ENCODE measurements at regions not wholly inside any gene's neighbourhood (a gene's known extent, or its start where the extent isn't known, plus 50 kb on each side); places are given as distances from the start of the nearest gene placed in this dataset.
"Not testable (repeated sequence)": the region's sequence is repeated elsewhere in the genome, so short reads cannot be mapped to it uniquely, and the experiment has no call there.

DNA sequence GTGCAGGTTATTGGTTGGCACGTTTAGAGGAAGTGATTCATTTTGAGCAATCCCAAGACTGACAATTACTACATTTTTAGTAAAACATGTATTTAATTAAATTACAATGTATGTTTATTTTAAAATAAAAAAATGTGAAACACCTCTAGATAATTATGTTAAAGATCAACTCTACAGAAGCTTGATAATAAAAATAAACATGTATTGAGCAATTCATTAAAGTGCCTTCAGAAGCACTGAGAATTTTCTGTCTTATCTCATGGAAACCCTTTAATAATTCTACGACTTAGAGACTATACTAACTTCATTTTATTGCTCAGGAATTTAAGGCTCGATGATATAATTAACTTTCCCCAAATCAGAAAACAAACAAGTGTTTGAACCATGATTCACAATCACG is 208.0 kb upstream of the BRINP3 start:
- in situ Hi-C loops (cut with HindIII; ENCODE audit: low pct_unique_long_range_greater_than_20kb, low sequenced_read_pairs) = no loop called here

GRCh38 chr1:190688096-190688495 is 210.4 kb upstream of the BRINP3 start:
- no peak for DNase-seq (ENCODE audit: low read depth in 1 of 2, low spot score in 1 of 2)
- TF ChIP-seq JUND (IDR thresholded peaks at IDR 0.05; ENCODE audit: low read depth) = no peak
- in situ Hi-C loops (cut with HindIII; ENCODE audit: low pct_unique_long_range_greater_than_20kb, low sequenced_read_pairs) = no loop called here

More for the DNA sequence above, 208.0 kb upstream of the BRINP3 start:
- TF ChIP-seq JUND (IDR thresholded peaks at IDR 0.05; ENCODE audit: low read depth) = no peak
- DNase-seq (ENCODE audit: low read depth in 1 of 2, low spot score in 1 of 2) = no peak

GRCh38 chr1:190698488-190698887 is 220.8 kb upstream of the BRINP3 start:
- in situ Hi-C loops (cut with HindIII; ENCODE audit: low pct_unique_long_range_greater_than_20kb, low sequenced_read_pairs); DNase-seq (ENCODE audit: low read depth in 1 of 2, low spot score in 1 of 2): not testable (repeated sequence)

GRCh38 chr1:190699165-190699564 is 221.5 kb upstream of the BRINP3 start:
- DNase-seq (ENCODE audit: low read depth in 1 of 2, low spot score in 1 of 2) = no peak
- in situ Hi-C loops (cut with HindIII; ENCODE audit: low pct_unique_long_range_greater_than_20kb, low sequenced_read_pairs) = no loop called here
- no peak for TF ChIP-seq JUND (IDR thresholded peaks at IDR 0.05; ENCODE audit: low read depth)

- DNase-seq (ENCODE audit: low read depth in 1 of 2, low spot score in 1 of 2) = no peak
- in situ Hi-C loops (cut with HindIII; ENCODE audit: low pct_unique_long_range_greater_than_20kb, low sequenced_read_pairs) = no loop called here
- no peak for TF ChIP-seq JUND (IDR thresholded peaks at IDR 0.05; ENCODE audit: low read depth)
These were observed 230.9 kb upstream of the BRINP3 start for GRCh38 chr1:190708418-190709057.

DNA sequence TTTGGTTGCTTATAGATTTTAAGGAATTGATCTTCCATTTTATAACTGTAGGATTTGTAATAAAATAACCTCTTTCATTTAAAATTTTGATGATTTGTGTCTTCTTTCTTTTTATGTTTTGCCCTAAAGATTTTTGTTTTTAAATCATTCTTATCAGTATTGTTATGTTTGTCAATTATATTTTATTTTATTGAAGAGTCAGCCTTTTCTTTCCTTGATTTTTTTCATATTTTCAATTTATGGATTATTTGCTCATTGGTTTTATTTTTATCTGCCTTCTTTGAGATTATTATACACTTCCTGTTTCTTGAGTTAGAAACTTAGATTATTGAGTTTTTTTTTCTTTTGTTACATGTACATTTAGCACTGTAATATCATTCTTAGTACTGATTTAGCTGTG is 233.4 kb upstream of the BRINP3 start:
- no peak for DNase-seq (ENCODE audit: low read depth in 1 of 2, low spot score in 1 of 2)
- in situ Hi-C loops (cut with HindIII; ENCODE audit: low pct_unique_long_range_greater_than_20kb, low sequenced_read_pairs) = no loop called here
- no peak for TF ChIP-seq JUND (IDR thresholded peaks at IDR 0.05; ENCODE audit: low read depth)

- no peak for DNase-seq (ENCODE audit: low read depth in 1 of 2, low spot score in 1 of 2)
- no peak for TF ChIP-seq JUND (IDR thresholded peaks at IDR 0.05; ENCODE audit: low read depth)
- in situ Hi-C loops (cut with HindIII; ENCODE audit: low pct_unique_long_range_greater_than_20kb, low sequenced_read_pairs) = no loop called here
These were observed 239.4 kb upstream of the BRINP3 start for GRCh38 chr1:190717055-190717454.

DNA sequence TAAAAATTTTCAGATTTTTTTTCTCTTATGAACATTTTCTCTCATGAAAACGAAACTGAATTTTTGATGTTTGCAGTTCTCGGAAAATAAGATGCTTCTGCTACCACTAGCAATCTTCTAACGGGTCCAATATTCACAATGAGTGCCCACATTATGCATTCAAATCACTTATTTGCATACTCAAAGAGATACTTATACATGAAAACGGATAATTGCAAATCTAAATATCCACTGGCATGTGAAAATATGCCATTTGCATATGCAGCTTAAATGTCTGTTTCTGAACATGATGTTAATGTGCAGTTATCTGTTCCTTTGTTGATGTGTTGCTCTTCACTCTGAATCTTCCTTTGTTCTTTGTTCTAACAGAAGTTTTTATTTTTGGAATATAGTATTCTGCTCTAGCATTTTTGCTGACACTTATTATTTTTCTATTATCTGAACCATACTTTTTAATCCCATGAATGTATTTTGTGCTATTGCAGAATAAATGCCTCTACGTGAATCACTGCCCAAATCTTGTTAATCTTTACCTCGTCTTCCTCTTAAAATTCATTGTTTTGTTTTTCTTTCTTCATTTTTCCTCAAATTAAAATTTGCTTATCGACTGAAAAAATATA is 259.4 kb upstream of the BRINP3 start:
- no peak for TF ChIP-seq JUND (IDR thresholded peaks at IDR 0.05; ENCODE audit: low read depth)
- in situ Hi-C loops (cut with HindIII; ENCODE audit: low pct_unique_long_range_greater_than_20kb, low sequenced_read_pairs) = no loop called here
- DNase-seq (ENCODE audit: low read depth in 1 of 2, low spot score in 1 of 2) = no peak

- no peak for DNase-seq (ENCODE audit: low read depth in 1 of 2, low spot score in 1 of 2)
- no peak for TF ChIP-seq JUND (IDR thresholded peaks at IDR 0.05; ENCODE audit: low read depth)
- in situ Hi-C loops (cut with HindIII; ENCODE audit: low pct_unique_long_range_greater_than_20kb, low sequenced_read_pairs) = no loop called here
These were observed 260.7 kb upstream of the BRINP3 start for GRCh38 chr1:190738317-190738716.

DNA sequence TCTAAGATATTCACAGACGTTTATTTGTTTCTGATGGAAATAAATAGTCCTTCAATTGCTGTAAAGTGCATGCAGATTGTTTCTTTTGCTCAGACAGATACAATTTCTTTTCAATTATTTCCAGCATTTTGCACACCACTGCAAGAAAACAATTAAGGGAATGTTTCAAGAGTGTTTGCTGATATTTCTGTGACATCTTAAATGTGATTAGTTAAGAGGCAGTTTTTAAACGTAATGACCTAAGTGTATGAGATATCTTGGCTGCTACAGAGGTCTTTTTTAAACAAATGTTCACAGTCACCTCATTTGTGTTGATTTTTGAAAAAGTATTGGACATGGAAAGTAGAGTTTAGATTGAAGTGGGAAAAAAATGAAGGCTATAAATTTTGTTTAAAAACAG is 262.3 kb upstream of the BRINP3 start:
- in situ Hi-C loops (cut with HindIII; ENCODE audit: low pct_unique_long_range_greater_than_20kb, low sequenced_read_pairs) = no loop called here
- DNase-seq (ENCODE audit: low read depth in 1 of 2, low spot score in 1 of 2) = no peak

GRCh38 chr1:190747704-190748103 is 270.0 kb upstream of the BRINP3 start:
- in situ Hi-C loops (cut with HindIII; ENCODE audit: low pct_unique_long_range_greater_than_20kb, low sequenced_read_pairs) = no loop called here
- TF ChIP-seq JUND (IDR thresholded peaks at IDR 0.05; ENCODE audit: low read depth) = no peak
- DNase-seq (ENCODE audit: low read depth in 1 of 2, low spot score in 1 of 2) = no peak

More for the DNA sequence above, 262.3 kb upstream of the BRINP3 start:
- TF ChIP-seq JUND (IDR thresholded peaks at IDR 0.05; ENCODE audit: low read depth) = no peak

GRCh38 chr1:190752131-190752530 is 274.5 kb upstream of the BRINP3 start:
- in situ Hi-C loops (cut with HindIII; ENCODE audit: low pct_unique_long_range_greater_than_20kb, low sequenced_read_pairs) = no loop called here

GRCh38 chr1:190754666-190755065 is 277.0 kb upstream of the BRINP3 start:
- peak in 1 of 2 experiments; percentile 26 for DNase-seq (ENCODE audit: low read depth in 1 of 2, low spot score in 1 of 2)
- in situ Hi-C loops (cut with HindIII; ENCODE audit: low pct_unique_long_range_greater_than_20kb, low sequenced_read_pairs) = no loop called here

More at GRCh38 chr1:190752131-190752530, 274.5 kb upstream of the BRINP3 start:
- TF ChIP-seq JUND (IDR thresholded peaks at IDR 0.05; ENCODE audit: low read depth) = no peak
- DNase-seq (ENCODE audit: low read depth in 1 of 2, low spot score in 1 of 2) = no peak

GRCh38 chr1:190759807-190760206 is 282.1 kb upstream of the BRINP3 start:
- TF ChIP-seq JUND (IDR thresholded peaks at IDR 0.05; ENCODE audit: low read depth) = no peak
- in situ Hi-C loops (cut with HindIII; ENCODE audit: low pct_unique_long_range_greater_than_20kb, low sequenced_read_pairs) = no loop called here
- DNase-seq (ENCODE audit: low read depth in 1 of 2, low spot score in 1 of 2) = no peak

More at GRCh38 chr1:190754666-190755065, 277.0 kb upstream of the BRINP3 start:
- TF ChIP-seq JUND (IDR thresholded peaks at IDR 0.05; ENCODE audit: low read depth) = no peak
